Erythroblast (primary cell): ENCODE measurements at regions not wholly inside any gene's neighbourhood (a gene's known extent, or its start where the extent isn't known, plus 50 kb on each side); places are given as distances from the start of the nearest gene placed in this dataset.

ENCODE experiments used
- GATA1 ChIP-seq: IDR thresholded peaks from 2 replicates; pipeline ENCODE4 v1.6.1; 2011; ENCODE audit warnings: low read depth, mild to moderate bottlenecking, control low read depth, low read length, moderate library complexity
- POLR2A ChIP-seq: IDR thresholded peaks from 2 replicates; pipeline ENCODE4 v1.6.1; 2011; ENCODE audit warnings: mild to moderate bottlenecking, low read length

- TF ChIP-seq POLR2A: no peak
- TF ChIP-seq GATA1: no peak
Measured at GRCh38 chr22:48306785-48307510, 1520.7 kb downstream of the BRD1 start.
